NCI-H1105 (cell line): ENCODE measurements at regions not wholly inside any gene's neighbourhood (a gene's known extent, or its start where the extent isn't known, plus 50 kb on each side); places are given as distances from the start of the nearest gene placed in this dataset.
A peak's percentile ranks its signal among the peaks of the same experiment; 100 is the strongest.

ENCODE experiments used
- DNase-seq: peaks from one replicate; lab custom pipeline; 2025; lab: John Stamatoyannopoulos, UW

DNA sequence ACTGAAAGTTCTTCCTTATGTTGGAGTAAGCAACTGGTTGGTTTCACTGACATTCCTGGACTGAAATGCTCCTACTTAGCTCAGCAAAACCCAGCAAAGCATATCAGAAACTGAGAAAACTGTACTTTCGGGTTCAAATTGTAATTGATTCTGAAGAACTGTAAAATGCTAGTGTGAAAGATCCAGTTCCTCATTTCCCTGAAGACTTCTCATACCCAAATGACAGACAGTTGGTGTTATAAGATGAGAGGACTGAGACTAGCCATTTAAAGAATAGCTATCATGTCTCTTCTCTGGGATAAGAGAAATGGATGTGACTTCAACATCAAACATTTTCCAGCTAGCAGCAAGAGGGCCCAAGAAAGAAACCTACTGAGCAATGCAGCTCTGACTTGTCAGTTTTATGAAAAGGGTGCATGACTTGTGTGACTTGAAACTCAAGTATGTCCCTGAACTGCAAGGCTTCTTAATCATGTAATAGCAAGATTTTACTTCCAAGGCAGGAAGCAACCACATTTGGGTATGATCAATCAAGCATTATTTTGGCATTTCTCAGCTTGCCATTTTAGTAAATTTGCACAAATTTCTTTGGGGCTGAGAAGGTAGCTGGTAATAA is 420.3 kb upstream of the MMADHC start:
- no peak for DNase-seq

DNA sequence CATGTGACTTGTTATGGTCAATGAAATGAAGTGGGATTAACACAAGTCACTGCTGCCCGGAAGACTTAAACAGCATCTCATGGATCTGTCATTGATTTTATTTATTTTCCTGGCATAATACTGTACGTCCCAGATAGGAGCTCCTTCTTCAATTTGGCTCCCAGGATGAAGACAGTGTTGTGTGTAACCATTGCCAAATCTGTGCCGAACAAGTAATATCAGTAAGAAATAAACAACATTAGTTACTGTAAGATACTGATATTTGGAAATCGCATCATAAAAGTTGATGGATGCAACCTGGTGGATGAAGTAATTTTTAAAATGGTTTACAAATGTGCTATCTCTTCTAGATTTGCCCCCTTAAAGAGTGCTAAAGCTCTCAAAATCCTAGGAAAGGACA is 419.0 kb upstream of the MMADHC start:
- no peak for DNase-seq

DNA sequence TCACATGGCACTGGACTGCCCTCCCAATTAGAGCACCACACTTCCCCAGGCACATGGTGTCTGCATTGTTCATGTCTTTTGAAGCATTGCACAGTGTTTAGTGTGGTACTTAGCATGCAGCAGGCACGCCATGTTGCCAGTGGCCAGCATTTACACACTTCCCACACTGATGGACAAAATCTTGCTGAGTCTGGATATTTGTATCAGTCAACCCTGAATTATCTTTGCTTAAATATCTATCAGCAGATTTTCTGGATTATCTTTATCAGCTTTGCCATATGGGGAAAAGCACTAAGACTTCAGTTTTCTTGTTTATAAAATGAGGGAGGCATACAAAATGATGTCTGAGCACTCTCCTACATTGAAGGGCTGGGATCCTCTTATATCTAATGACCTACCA is 416.0 kb upstream of the MMADHC start:
- no peak for DNase-seq

- DNase-seq, result no peak
Measured at GRCh38 chr2:150001788-150002187, 414.2 kb upstream of the MMADHC start.

DNA sequence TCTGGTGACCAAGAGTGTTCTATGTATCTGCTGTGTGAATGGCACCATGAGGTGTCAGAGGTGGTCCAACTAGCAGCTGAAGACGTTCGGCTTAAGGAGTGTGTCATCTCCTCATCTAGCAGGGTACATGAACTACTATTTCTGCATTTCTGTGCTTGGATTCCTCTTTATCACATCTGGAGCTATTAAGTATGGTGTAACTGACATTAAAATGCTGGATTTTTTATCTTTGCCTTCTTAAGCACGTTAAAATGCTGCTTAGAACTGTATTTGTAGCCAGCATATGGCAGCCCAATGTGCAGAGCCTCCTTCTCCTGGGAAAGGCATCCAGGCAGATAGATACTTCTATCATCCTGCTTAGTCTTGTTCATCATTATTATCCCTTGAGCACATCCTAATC is 409.3 kb upstream of the MMADHC start:
- DNase-seq, result no peak

DNA sequence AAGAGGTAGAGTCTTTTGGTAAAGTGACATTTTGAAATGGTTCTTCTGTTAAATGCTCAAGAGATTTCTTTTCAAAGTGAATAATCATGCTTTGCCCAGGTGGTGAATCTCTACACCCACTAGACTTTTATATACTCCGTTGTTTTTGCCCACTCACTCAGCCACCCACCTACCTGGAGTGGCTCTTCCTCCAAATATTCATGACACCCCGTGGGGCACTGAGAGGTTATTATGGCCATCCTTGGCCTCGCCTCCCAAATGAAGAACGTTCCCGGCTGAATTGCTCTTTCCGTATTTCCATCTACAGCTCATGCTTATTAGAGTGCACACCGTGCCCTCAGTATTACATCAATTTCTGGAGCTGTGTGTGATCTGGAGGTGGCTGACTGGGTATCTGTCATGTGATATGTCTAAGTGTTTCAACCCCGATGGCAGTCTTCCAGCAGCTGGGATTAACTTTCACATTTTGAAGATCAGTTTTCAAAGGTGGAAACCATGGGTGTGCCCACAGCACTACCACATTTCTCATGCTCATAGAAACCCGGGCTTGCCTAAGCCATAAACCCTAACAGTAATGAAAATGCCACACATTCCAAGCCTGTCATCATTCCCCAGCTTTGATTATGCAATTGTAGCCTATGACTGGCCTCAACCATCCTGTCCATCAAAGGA is 406.6 kb upstream of the MMADHC start:
- DNase-seq, result peak; percentile 9

- DNase-seq, result no peak
Measured at GRCh38 chr2:149993316-149993715, 405.7 kb upstream of the MMADHC start.

DNA sequence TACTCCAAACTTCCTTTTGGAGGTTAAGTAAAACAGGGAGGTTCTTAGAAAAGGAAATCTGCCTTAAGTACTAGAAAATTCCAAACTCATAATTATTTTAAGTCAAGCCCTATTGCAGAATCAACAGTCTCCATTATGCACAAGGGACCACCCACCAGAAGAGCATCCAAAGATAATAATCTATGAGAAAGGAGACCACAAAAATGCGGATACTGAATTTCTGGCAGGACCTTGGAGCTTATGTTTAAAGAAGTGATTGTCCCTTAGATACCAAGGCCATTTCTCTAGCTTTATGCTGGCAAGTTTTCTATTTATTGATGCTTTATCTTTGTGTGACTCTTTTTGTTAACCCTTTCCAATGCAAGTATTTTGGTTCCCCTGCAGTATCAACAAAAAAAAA is 404.0 kb upstream of the MMADHC start:
- DNase-seq, result no peak

DNA sequence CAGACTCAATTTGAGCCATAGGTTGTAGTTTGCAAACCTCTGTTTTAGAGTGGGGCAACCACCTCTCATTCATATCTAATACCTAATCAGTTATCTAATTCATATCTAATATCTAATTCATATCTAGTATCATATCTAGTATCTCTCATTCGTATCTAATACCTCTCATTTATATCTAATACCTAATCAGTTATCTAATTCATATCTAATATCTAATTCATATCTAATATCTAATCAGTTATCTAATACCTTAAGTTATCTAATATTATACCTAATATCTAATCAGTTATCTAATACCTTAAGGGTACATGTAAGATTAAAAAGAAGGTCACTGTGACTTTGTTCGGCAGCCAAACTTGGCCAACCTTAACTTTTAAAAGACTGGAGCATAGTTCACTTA is 403.4 kb upstream of the MMADHC start:
- no peak for DNase-seq

GRCh38 chr2:149989447-149990063 is 402.0 kb upstream of the MMADHC start:
- DNase-seq, result no peak

DNA sequence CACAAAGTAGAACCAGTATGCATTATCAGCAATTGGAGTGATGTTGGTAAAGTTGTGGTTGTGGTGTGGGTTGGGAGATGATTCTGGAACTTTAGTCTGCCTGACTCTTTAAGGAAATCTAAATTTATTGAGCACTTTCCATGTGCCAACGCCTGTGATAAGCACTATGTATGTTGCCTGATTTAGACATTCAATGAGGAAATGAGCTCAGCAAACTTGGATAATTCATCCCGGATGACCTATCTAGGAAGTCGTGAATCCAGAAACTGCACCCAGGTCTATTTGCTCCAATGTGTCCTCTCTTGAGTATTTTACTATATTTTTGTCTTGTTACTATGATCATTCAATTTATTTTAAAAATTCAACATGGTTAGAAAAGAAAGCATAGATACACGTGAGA is 400.8 kb upstream of the MMADHC start:
- DNase-seq, result no peak

GRCh38 chr2:149986861-149987260 is 399.3 kb upstream of the MMADHC start:
- no peak for DNase-seq

DNA sequence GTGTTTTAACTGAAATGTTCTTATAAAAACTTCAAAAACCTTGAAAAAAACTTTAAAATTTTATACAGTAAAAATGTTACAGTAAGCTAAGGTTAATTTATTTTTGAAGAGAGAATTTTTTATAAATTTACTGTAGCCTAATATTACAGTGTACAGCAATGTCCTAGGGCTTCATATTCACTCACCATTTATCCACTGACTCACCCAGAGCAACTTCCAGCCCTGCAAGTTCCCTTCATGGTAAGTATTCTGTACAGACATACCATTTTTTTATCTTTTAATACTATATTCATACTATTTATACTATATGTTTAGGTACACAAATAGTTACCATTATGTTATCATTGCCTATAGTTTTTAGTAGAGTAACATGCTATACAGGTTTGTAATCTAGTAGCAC is 396.7 kb upstream of the MMADHC start:
- DNase-seq, result no peak

DNA sequence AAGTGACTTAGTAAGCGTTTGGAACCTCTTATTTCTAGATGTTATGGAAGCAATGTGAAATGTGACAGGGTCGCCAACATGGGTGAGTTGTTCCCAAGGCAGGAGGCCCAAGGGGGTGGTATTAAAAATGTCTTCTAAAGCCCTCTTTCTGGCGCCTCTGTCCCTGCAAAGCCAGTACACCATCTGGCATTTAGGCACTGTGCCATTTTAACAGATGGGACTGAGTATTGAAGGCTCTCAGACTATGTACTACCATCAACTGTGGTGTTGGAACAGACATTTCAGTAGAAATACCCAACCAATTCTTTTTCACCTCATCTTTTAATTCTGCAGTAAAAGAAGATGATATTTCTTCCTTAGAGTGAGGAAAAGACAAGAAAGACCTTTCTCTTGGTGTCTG is 384.5 kb upstream of the MMADHC start:
- DNase-seq, result no peak

DNA sequence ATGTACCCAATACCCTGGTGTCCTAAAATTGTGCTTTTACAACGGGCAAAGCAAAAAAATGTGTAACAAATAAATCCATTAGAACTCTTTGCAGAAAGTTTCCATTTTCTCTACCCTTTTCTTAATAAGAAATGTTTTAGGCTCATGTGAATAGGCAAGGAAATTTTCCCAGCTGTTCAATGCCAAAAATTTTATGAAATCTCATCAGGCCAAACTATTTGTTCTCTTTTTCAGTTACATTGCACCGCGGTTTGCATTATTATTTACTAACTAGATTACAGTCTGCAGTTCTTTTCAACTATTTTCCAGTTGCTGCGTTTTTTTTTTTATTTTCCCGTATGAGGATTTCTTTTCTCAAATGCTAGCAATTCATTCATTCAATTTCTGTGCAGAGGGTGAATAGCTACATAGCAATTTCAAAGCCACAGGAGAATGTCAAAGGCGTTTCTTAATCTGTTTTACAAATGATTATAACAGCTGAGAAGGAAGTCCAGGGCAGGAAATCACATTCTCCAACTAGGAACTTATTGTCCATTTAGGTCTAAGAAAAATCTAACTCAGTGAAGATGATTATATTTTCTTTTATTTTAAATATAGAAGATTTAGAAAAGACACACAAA is 367.5 kb upstream of the MMADHC start:
- DNase-seq, result no peak

DNA sequence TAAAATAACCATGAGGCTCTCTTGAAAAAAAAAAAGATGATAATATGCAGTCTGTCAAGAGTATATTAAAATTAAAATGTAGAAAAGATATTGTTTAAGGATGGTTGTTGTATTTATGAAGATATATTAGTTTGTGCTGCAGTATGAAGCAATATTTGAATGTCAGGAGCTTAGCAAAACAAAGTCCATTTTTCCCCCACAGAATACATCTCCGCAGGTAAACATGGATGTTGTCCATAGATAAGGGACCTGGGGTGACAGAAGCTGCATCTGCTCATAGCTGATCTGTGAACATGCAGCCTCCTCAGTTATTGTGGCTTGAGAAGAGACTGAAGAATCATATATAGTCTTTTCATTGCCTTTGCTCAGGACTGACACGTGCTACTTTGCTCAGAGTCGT is 366.1 kb upstream of the MMADHC start:
- DNase-seq, result no peak

- no peak for DNase-seq
Measured at GRCh38 chr2:149931486-149931885, 343.9 kb upstream of the MMADHC start.

DNA sequence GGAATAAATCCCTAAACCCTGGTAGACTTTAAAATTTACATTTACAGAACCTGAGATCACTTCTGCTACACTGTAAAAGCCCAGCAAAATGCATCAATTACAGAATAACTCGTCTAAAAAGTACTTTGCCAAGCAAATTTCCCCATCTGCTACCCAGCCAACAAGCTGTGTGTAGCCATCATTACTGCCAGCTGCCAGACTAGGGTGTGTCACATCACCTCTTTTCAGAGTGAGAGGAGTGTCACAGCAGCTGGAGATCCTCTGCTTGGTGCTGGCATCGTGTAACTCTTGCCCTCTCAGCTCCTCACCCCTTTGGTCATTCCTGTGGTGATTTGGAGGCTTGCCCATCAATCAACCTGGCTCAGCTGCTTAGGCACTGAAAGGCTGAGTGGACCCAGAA is 340.4 kb upstream of the MMADHC start:
- DNase-seq, result peak; percentile 7

DNA sequence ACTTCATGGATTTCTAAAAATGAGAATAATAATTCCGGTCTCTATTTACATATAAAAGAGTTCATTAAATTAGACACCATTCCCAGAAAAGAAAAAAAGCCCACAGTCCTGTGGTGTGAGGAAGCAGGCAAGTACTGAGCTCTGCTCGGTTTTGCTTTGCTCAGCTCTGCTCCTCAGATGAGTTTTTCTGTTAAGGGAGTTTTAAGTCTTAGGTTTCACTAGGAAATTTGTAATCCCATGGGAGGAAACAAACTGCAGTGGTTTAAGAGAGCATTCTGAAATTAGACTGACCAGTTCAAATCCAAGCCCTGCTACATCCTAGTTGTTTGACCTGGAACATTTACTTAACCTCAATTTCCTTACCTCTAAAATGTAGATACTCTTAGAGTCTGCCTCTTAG is 338.6 kb upstream of the MMADHC start:
- no peak for DNase-seq

DNA sequence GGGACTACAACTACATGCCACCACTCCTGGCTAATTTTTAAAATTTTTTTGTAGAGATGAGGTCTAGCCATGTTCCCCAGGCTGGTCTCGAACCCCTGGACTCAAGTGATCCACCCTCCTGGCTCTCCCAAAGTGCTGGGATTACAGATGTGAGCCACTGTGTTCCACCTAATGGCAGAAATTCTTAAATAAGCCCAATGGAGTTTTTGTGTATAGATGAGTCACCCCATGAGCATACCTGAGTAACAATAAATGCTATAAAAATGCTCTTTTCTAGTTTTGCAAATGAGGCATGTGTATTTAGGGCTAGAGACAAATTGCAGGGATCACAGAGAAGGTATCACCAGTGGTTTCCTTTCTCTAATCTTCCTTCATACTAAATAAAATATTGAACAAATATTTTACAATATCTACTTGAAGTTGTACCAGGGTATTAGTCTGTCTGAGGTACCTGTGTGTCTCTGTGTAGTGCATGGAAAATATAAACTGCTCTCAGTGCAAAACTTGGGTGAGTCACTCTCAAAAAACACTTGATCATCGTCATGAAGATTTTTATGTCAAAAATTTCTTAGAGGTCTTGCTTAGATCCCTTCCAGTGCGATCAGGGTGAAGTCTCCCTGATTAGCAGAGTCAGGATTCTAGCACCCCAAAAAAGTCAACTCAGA is 337.1 kb upstream of the MMADHC start:
- DNase-seq, result no peak

GRCh38 chr2:149924028-149924427 is 336.5 kb upstream of the MMADHC start:
- DNase-seq, result no peak

DNA sequence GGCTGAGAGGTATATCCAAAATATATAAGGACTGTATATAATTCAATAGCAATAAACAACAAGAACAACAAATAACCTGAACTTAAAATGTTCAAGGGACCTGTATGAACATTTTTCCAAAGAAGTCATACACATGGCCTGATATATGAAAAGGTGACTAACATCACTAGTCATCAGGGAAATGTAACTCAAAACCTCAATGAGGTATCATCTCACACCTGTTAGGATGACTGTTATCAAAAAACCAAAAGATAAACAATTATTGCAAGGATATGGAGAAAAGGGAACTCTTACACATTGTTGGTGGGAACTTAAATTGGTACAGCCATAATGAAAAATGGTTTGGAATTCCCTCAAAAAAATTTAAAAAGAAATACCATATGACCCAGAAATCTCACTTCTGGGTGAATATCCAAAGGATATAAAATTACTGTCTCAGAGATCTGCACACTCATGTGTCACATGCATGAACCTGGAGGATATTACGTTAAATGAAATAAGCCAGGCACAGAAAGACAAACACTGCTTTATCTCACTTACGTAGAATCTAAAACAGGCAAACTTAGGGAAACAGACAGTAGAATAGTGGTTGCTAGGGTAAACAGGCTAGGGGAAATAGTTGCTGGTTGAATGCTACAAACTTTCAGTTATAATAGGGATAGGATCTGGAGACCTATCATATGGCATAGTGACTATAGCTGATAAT is 334.5 kb upstream of the MMADHC start:
- no peak for DNase-seq
